ENCODE measurements at regions not wholly inside any gene's neighbourhood (a gene's known extent, or its start where the extent isn't known, plus 50 kb on each side); places are given as distances from the start of the nearest gene placed in this dataset.

GRCh38 chr4:13047591-13047990 lies 436.5 kb downstream of the RAB28 start:
- no peak for DNase-seq (ENCODE audit: low read depth)

GRCh38 chr4:13036841-13037240 lies 447.3 kb downstream of the RAB28 start:
- DNase-seq (ENCODE audit: low read depth): no peak

GRCh38 chr4:13032936-13033335 lies 451.2 kb downstream of the RAB28 start:
- no peak for DNase-seq (ENCODE audit: low read depth)

GRCh38 chr4:13024147-13025105 lies 459.7 kb downstream of the RAB28 start:
- DNase-seq (ENCODE audit: low read depth): no peak

DNA sequence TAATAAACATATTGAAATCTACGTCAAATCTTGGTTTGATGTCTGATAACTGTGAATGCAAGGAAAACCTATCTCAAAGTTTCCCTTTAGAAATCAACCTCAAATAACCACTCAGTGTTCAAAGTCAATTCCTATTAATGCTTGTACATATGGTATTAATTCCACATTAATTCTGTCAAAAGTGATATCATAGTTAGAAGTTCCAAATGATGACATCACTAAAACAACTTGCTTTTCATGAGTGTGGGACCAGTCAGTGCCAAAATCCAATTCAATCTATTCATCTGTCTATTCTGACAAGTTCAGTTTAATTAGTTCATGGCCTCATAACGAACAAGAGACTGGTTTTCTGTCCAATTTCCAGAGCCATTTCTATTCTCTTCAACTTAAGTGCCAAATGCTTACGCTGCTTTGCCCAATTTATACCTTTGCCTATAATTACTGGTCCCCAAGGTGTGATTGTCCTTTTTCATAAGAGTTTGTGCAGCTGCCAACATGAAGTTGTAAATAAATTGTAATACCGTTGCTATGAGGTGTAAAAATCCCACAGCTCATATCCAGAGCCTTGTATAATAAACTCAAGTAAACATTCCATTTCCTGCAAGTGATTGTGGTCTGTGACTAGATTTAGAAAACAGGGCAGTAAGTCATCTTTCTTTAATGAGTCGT lies 476.2 kb downstream of the RAB28 start:
- DNase-seq (ENCODE audit: low read depth): no peak

- no peak for DNase-seq (ENCODE audit: low read depth)
These were observed 490.2 kb downstream of the RAB28 start for GRCh38 chr4:12993923-12994322.

GRCh38 chr4:12987284-12987683 lies 496.9 kb downstream of the RAB28 start:
- DNase-seq (ENCODE audit: low read depth): no peak

- DNase-seq (ENCODE audit: low read depth): no peak
These were observed 504.3 kb downstream of the RAB28 start for GRCh38 chr4:12979797-12980196.

DNA sequence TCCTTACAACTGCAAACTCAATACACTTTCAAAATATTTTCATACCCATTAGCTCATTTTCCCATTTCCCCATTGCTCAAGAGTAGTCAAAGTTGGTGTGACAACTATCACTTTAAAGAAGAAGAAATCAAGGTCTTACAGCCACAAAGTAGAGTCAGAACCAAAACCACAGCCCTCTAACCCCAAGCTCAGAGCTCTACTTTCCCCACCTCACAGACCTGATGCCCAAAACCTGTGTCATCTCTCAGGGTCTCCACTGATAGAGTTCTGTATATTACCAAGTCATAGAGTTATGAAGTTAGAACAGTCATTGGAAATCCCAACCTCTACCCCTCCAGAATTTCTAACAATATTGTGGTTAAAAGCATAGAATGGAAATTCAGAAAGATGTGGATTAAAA lies 505.8 kb downstream of the RAB28 start:
- DNase-seq (ENCODE audit: low read depth): no peak

DNA sequence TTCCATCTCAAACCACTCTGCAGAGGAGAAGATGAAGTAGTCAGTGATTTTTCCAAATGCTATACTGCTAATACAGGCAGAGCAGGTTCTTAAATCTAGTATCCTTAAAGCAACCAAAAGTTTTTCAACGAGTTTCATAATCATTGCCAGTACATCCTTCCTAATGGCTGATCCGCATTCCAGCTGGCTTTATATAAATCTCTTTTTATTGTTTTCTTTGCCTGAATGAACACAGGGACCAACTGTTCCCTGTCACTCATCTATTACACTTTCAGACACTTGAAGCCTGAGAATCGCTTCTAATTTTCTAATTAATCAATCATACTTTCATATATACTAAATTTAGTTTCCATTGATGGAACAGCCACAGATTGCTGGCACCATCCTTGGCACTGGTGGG lies 508.6 kb downstream of the RAB28 start:
- no peak for DNase-seq (ENCODE audit: low read depth)

- DNase-seq (ENCODE audit: low read depth): no peak
These were observed 510.6 kb downstream of the RAB28 start for GRCh38 chr4:12973522-12973921.

- no peak for DNase-seq (ENCODE audit: low read depth)
These were observed 515.8 kb downstream of the RAB28 start for GRCh38 chr4:12968345-12968744.

DNA sequence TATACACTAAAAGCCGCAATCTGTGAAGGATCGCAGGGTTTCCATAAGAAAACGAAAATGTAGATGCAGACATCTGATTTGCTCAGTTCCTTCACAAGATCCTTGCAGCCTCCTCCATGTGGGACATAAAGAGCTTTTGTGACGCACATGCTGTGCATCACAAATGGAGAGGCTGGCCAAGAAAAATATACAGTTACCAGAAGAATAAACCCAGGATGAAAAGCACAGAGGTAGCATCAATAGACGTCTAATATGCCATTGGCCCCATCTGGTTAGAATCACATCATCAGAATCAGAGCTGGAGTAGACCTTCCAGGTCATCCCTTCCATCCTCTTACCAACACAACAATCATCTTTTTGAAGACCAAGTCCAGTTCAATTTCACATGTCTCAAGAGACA lies 517.4 kb downstream of the RAB28 start:
- DNase-seq (ENCODE audit: low read depth): peak; percentile 24

DNA sequence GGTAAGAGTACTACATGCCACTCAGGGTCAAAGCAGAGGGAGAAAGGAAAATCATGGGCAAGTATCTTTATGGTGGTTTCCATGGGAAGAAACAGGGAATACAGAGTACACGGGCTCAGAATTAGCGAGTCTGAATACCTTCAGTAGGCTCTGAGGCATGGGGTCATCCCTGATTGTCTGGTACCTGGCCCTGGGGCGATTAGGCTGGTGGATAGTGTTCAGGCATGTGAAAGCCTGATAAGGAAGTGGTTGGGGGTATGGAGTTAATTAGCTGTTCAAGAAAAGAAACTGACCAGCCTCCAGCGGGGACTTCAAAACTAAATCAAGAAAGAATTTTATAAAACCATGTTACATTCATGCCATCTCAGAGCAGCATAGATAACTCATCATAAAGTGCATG lies 518.8 kb downstream of the RAB28 start:
- DNase-seq (ENCODE audit: low read depth): no peak

GRCh38 chr4:12963912-12964311 lies 520.2 kb downstream of the RAB28 start:
- DNase-seq (ENCODE audit: low read depth): no peak

DNA sequence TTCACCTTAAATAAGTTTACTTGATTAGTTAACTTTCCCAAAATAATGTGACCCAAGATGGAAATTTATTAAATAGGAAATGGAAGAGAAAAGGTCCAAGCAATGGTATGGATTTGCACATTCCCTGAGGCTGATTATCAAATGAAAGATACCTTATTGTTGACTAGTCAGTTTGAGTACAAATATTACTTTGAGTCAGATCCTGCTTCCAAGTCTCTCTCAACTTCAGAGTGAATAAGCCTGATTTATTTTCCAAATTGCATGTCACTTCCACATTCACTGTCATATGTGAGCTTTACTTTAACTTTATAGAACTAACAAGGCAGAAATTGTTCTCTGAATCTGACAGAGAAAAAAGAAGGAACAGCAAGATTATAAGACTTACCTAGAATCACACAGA lies 520.8 kb downstream of the RAB28 start:
- no peak for DNase-seq (ENCODE audit: low read depth)

GRCh38 chr4:12961713-12962112 lies 522.4 kb downstream of the RAB28 start:
- DNase-seq (ENCODE audit: low read depth): no peak

DNA sequence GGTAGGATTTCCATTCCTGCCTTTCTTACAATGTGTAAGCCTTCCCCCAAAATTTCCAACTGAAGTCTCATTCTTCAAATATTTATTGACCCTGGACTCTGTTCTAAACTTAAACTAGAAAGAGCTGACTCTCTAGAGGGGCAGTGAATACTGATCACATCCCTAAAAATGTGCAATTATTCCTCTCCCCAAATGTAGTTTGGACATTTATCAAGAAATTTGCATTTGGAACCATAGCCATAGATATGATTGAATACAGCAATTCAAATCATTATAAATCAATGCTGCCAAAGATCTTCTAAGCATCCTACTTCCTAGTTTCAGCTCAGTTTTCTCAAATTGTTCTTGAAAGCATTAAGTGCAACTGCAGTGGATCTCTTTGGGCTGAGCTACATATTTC lies 525.7 kb downstream of the RAB28 start:
- no peak for DNase-seq (ENCODE audit: low read depth)

DNA sequence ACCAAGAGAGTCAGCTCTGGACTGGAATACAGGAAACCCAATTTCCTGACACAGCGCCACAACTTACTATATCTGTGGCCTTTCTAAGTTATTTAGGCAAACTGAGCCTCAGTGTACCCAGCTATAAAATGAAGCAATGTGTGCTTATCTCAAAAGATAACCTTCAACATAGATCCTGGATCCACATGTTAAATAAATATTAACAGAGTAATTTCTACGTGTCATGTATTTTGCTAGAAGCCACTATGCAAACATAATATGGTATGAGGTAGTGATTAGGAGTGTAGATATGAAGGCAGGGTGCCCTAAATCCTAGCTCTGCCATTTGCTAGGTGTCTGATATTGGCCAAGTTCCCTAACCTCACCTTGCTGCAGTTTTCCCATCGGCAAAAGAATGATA lies 527.0 kb downstream of the RAB28 start:
- DNase-seq (ENCODE audit: low read depth): no peak

- no peak for DNase-seq (ENCODE audit: low read depth)
These were observed 528.1 kb downstream of the RAB28 start for GRCh38 chr4:12956026-12956425.

DNA sequence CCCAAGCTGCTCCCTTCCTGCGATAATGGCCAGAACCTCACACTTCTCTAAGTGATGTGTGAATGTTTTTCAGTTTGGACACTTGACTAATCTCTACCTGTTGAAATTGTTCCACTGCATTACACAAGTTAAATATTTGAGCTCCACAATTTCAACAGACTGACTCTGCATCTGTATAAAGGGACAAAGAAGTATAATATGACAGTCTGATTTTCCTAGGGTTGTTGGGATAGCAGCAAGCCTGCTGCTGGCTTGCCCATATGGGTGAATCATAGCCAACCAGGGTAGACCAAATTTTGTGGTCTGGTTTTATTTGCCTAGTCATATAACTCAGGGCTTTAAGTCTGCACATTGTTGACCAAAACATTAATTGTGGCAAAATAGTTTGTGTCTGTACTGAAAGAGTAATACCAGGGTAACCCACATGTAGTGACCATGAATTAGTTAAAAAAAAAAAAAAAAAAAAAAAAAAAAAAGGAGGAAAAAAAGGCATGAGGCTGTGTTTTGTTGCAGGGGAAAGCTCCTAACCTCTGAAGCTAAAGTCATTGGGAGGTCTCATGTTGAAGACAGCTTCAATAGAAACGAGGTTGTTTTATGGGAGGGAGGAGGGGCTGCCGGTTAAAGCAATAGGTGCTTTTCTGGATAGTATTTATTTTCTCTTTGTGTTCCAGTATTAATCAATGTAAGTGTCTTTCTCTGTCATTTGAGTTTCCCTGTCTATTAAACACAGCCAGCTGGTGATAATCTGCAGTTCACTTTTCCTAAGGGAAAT lies 534.2 kb downstream of the RAB28 start:
- peak; percentile 0 for DNase-seq (ENCODE audit: low read depth)

- no peak for DNase-seq (ENCODE audit: low read depth)
These were observed 541.1 kb downstream of the RAB28 start for GRCh38 chr4:12943069-12943468.

DNA sequence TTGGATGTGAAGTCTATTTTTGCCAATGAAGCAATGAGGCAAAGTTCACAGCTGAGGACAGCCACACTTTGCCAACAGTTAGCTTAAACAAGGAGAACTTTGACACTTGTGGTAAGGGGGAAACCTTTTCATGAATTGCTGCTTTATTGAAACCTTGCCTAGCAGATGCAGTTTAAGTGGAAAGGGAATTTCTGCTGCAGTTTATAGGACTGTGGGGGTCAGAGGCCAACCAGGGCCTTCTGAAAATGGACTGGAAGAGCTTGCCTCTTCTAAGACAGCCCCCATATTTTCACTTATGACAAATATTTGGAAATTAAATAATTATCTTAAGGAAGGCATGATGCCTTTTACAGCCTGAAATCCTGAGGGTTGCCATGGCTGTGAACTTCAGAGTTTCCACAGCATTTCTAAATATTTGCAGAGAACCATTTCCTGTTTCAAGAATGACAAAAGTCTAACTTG lies 550.3 kb downstream of the RAB28 start:
- DNase-seq (ENCODE audit: low read depth): no peak
